GM18858 (cell line): ENCODE measurements at regions not wholly inside any gene's neighbourhood (a gene's known extent, or its start where the extent isn't known, plus 50 kb on each side); places are given as distances from the start of the nearest gene placed in this dataset.

ENCODE experiments used
- ATAC-seq: cut with Tn5 transposase; IDR thresholded peaks from one replicate; pipeline ENCODE4 v1.9.1; 2021; ENCODE audit not compliant: unreplicated experiment

- ATAC-seq, result no peak
Measured at GRCh38 chr6:138550346-138550767, 51.1 kb upstream of the NHSL1 start.

DNA sequence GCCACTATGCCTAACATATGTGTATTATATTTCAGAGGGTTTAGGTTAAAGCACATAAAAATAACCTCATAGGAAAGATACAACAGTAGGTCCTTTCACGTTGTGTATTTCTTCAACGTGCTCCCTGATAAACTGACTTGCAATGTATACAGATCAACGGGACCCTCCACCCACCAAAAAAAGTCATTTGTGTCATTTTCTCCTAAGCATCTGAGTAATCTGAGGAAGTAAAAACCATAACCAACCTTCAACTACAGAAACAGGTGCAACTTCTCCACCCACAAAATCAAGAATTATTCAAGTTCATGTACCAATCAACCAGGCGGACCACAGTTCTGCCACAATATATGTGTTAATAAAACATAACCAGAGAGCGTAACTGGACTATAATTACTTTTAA lies 54.9 kb upstream of the NHSL1 start:
- no peak for ATAC-seq

DNA sequence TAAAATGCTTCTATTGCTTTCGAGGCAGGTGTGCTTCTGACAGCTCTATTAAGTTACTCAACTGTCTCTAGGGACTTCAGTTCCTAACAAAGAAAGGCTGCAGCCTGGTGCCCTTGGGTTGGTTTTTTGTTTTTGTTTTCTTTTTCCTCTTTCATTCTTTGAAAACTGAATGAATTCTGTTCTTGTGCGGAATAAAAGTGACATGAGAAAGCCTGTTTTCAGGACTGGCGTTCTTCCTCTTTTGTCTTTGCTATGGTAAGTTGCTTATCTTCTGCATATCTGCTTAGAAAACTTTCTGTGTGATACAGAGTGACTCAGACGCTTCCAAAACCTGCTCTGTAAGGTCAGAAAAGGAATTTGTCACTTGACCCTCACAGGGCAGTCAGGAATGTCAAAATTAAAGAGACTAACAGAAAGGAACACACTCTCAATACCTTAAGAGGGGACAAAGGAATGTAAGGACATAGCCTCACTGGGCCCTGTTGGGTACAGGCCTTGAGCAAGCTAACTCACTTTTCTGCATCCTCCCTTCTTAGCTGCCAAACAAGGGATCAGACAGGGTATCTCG lies 56.2 kb upstream of the NHSL1 start:
- no peak for ATAC-seq

DNA sequence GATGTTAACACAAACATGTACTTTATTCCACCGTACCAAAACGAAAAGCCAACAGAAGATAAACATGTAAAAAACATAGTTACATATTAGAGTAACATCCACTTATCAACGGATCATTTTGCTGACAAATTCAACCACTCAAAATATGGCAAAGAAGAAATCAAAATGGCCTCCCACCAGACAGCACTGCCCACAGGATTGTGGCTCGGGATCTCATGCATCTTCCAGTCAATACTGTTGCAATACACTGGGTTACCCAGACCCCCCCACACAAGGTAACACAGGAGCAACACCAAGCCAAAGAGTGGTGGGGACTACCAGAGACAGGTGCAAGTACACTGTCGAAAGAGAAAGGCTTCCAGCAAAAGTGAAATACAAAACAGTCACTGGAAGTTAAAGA lies 57.9 kb upstream of the NHSL1 start:
- no peak for ATAC-seq

DNA sequence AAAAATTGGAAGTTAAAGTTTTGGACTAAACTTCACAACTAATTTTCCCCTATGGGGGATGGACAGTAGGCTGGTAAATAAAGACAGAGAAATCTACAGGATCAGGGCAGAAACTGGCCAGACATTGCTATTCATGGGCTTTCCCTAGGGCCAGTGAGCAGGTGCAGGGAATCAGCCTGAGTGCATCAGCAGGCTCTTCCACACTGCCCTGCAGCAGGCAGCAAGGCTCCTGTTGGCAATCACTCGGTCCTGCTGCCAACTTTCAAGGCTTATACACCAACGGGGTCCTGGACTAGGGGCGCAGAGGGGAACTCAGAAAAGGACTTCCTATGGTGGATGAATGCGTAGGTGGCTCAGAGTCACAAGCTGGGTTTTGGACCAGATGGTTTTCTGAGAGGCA lies 59.8 kb upstream of the NHSL1 start:
- no peak for ATAC-seq

- ATAC-seq, result no peak
Measured at GRCh38 chr6:138560130-138560860, 61.0 kb upstream of the NHSL1 start.

DNA sequence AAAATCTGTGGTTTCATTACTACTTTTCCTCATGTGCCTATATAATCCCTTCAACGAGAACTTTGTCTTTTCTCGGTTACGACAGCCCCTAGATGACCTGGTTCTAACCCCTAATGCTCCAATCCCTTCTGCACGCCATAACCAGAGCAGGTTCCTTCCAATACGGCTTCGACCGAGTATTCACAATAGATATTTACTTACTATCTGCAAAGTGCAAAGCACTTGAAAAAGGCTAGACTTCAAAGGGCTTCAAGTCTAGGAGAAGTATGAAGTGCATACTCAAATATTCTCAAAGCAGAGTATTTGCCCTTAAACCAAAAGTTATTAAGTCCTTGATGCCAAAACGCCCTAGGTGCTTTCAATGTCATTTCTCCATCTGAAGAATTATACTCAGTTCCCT lies 63.4 kb upstream of the NHSL1 start:
- no peak for ATAC-seq

DNA sequence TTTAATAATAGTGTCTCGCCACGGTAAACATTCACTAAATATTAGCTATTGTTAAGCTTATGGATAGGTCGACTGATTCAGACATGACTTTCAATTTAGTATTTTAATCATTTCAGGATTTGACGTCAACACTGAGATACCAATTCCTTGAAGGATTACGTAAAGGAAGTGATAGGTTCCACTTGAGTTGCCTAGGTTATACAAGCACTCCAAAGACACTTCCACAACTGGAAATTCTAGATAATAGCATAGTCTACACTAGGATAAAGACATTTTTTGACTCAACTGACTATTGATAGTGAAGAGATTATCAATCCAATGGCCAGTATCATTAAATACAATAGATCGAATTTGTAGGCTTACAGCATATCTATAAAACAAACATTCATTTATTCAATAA lies 63.9 kb upstream of the NHSL1 start:
- ATAC-seq, result no peak

DNA sequence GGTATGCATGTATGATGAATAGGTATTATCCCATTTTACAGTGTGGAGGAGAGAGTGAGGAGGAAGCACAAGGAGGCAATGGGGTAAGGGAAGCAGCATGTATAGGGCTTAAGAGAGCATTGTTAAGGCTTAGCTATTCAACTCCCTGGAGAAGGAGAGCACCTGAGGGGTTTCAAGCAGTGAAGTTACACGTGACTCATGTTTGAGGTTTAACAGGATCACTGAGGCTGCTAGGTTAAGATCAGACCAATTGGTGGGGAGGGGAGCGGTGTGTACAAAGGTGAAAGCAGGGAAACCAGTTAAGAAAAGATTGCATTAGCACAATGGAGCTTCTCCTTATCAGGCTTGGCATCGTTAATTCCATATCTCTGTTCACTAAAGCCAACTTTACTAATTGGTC lies 64.4 kb upstream of the NHSL1 start:
- no peak for ATAC-seq

DNA sequence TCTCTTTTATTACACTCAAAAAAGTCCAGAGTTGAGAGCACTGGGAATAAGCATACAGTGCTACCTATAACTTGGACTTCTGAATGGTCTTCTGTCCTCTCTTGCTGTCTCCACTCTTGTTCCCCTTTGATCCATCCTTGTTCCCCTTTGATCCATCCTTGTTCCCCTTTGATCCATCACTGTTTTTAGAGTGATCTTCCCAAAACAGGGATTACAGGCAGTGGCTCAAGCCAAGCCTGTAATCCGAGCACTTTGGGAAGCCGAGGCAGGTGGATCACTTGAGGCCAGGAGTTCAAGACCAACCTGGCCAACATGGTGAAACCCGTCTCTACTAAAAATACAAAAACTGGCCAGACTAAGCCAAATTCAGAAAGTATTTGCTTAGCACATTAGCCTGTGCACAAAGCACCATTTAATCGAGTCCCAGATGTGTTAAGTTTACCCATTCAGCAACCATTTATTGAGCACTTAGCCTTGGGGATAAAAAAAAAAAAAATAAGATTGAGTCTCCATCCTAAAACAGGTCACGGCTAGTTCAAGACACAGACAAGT lies 65.0 kb upstream of the NHSL1 start:
- no peak for ATAC-seq

- ATAC-seq, result no peak
Measured at GRCh38 chr6:138567052-138567451, 67.8 kb upstream of the NHSL1 start.

DNA sequence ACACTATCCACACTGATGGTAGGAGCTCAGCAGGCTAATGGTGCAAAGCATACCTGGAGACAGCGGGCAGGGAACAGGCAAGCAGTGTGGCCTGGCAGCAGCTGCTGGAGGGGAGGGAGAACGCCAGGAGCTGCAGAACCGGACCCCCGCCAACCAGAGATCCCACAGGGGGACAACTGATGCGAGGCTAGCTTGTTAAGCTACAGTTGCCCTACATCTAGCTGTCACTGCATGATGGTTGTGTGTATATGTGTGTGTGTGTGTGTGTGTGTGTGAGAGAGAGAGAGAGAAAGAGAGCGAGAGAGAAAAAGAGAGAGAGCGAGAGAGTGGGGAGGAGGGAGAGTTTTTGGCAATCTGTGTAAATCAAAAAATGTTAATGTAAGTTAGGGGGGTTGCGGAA lies 69.7 kb upstream of the NHSL1 start:
- no peak for ATAC-seq

DNA sequence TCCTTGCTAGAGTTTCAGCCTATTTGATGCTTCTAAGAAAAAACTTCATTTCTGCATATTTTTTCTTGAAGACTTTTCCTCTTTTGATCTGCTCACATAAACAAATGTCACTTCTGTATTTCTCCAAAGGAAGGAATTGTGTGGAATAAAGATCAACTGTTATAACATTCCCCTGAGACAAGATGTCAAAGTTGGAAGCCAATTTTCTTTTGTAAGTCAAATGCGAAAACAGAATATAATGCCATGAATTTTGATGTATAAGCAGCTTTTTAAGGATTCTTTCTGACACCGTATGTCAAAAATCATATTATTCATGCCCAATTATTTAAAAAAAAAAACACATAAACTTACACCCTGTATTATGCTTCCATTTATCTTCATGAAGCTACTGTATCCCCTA lies 70.3 kb upstream of the NHSL1 start:
- ATAC-seq, result no peak

DNA sequence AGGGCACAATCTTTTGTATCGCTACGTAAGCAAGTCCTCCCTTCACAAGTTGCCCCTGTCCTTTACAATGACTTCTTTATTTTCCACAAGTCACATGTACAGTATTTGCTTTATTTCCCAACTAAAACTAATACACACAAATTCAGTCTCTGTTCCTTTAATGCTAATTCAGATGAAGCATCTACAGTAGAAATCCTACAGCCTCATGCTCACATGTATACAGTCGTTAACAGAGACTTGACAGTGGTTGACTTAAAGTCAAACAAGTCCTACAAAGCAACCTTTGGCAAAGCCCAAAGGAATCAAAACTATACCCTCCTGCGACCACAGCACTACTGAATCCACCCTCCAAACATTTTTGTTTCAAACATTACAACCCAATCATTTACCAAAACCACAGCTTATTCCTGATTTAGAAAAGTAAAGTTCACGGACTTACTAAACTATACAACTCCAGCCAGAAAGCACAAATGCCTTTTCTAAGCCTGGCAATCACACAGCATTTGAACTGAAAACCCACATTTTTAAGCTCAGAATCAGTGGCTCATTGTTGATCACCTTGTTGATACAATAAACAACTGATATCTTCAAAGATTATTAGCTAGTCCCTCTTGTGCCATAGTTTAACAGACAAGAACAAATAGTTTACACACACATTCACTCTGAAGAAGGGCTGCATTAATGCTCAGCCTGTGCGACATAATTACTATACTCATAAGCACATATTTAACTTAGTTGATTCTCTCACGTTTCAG lies 70.9 kb upstream of the NHSL1 start:
- no peak for ATAC-seq

DNA sequence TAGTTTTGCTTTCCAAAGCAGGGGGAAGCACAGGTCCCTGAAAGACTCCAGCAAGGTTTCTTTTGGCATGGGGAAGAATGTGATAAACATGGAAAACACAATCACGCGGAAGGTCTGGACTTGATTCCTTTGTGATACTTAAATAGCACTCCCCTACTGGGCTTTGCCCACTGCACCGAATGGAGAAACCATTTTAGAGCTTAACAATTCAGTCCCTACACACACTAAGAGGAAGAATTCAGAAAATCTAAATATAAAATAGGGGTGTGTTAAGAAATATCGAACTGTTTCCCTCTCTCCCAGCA lies 71.4 kb upstream of the NHSL1 start:
- ATAC-seq, result no peak

DNA sequence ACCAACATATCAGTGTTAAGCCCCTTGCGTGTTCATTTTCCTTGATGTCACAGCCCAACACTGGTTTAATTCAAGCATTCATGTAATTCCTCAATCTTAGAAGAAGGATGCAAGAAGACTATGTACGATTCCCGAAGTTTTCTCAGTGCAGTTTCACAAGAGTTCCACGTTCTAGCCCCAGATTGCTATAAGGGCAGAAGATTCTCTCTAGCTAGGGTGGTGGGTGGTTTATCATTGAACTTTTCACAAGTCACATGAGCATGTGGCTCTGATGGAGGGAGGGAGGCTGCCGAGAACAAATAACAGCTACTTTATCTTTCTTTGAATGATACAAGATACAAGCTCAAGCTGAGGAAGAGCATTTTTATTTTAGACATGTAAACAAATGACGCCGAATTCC lies 71.9 kb upstream of the NHSL1 start:
- ATAC-seq, result no peak

DNA sequence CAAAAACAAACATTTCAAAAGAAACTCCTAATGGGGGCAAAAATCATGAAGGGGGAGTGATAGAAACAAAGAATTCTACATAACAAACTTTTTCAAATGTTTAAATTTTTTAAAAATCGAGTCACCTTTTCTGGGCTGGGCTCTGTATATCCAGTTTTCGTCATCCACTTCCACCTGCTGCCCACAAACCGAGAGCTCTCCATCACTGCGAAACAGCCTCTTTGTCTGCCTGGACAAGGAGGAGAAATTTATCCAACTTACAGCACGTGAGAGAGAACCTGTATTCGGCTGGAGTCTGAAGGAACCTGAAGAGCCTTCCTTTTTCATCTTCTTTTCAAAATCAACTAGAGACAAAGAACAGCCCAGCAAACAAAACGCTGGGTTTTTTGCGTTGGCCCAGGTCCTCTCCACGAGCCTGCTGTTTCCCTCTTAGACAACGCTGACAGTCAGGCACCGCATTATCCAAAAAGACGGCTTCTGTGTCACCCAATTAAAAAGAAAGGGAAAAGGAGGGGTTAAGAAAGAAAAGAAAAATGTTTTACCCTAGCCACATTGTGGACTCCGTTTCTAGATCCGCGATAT lies 72.4 kb upstream of the NHSL1 start:
- ATAC-seq, result no peak

DNA sequence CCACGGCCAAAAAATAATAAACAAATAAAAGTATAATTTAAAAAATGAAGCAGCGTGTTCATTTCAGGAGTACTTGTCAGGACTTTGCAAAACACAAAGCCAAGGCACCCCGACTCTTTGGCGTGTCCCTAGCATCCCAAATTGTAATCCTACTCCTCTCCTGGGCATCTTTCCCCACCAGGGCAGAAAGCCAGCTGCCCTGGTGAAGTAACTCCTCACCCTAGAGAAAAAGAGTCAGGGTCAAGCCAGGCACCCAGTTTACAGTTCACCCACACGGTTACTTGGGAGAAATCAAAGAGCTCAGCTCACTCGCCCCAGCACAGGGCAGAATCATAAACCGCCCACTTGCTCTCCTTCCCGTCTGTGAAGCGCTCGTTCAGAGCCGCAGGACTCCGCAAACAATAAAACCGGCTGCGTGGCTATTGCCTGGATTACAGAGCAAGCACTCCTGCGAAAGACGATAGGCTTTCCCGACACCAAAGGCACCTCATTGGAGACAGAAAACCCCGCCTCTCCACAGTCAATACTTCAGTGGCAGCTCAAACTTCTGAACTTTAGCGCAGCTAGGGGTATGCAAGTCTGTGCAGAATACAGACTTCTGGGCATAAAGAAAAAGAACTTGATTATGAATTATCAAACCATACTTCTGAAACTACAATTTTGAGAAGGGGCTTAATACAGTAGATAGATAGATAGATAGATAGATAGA lies 73.0 kb upstream of the NHSL1 start:
- ATAC-seq, result no peak

GRCh38 chr6:138572885-138573284 lies 73.6 kb upstream of the NHSL1 start:
- no peak for ATAC-seq

- ATAC-seq, result no peak
Measured at GRCh38 chr6:138575257-138575656, 76.0 kb upstream of the NHSL1 start.

DNA sequence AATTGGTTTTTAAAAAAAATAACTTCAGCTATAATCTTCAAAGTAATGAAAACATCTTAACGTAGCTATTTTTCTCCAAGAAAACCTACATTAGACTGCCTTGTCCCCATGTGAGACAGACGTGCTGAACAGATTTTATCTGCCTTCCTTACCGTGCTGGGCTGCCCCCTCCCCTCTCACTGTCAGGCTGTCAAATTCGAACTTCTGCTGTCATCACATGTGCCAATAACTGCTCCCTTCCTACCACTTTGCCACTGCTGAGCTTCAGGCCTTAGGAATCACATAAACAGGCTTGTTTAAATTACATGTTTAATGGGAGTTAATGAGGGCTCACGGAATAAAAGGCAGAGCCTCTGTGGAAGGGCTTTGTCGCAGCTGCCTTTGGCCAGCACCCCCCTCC lies 77.0 kb upstream of the NHSL1 start:
- no peak for ATAC-seq
